22Rv1 (cell line): ENCODE measurements at regions not wholly inside any gene's neighbourhood (a gene's known extent, or its start where the extent isn't known, plus 50 kb on each side); places are given as distances from the start of the nearest gene placed in this dataset.

Source experiments
- CTCF ChIP-seq: fragments of 450-650 bp; IDR thresholded peaks from 2 replicates; pipeline ENCODE4 v1.5.1; 2017; ENCODE audit warnings: mild to moderate bottlenecking
- ZFX ChIP-seq: fragments of 450-650 bp; IDR thresholded peaks from 2 replicates; pipeline ENCODE4 v1.6.1; 2017; ENCODE audit warnings: antibody characterized with exemption, borderline replicate concordance

GRCh38 chr16:65384441-65384840, 262.6 kb upstream of the CDH11 start:
- TF ChIP-seq CTCF: no peak
- TF ChIP-seq ZFX: no peak
